ENCODE measurements at regions not wholly inside any gene's neighbourhood (a gene's known extent, or its start where the extent isn't known, plus 50 kb on each side); places are given as distances from the start of the nearest gene placed in this dataset.

GRCh38 chr19:29289020-29289419 lies 76.1 kb upstream of the UQCRFS1 start:
- no peak for TF ChIP-seq CTCF (IDR thresholded peaks at IDR 0.05 in 4 of 5, conservative IDR thresholded peaks at IDR 0.05 in 1 of 5)
- no peak for TF ChIP-seq POLR2A (IDR thresholded peaks at IDR 0.05)

Measured in gastrocnemius medialis (tissue), 4 donors.